CD8-positive, alpha-beta memory T cell (primary cell): ENCODE measurements at regions not wholly inside any gene's neighbourhood (a gene's known extent, or its start where the extent isn't known, plus 50 kb on each side); places are given as distances from the start of the nearest gene placed in this dataset.

ENCODE experiments used
- CTCF ChIA-PET: fragments of 350-600 bp; sonication (Branson Sonifier 250); formaldehyde crosslinking; loops from one replicate; lab custom pipeline; 2021; ENCODE audit warnings: antibody characterized with exemption; lab: Charles Lee
- POLR2A ChIA-PET: fragments of 350-600 bp; sonication (Branson Sonifier 250); formaldehyde crosslinking; loops from one replicate; lab custom pipeline; 2021; ENCODE audit warnings: antibody characterized with exemption; lab: Charles Lee
- DNase-seq, 5 donors: peaks; one replicate each; pipeline versions ENCODE4 v3.0.0 to v3.0.0-alpha.2; 2020 to 2022; ENCODE audit warnings: mixed read lengths in 1 of 5
- H3K27ac ChIP-seq: one replicate; pipeline ENCODE4 v1.7.0; 2013; ENCODE audit warnings: low read depth, mild to moderate bottlenecking, low read length, moderate library complexity
- H3K27me3 ChIP-seq: 2 replicates; pipeline ENCODE4 v1.7.0; 2013; ENCODE audit warnings: low read length, mild to moderate bottlenecking; ENCODE audit not compliant: insufficient read depth, poor library complexity, severe bottlenecking
- H3K36me3 ChIP-seq: 2 replicates; pipeline ENCODE4 v1.7.0; 2013; ENCODE audit warnings: mild to moderate bottlenecking, low read length, moderate library complexity; ENCODE audit not compliant: insufficient read depth
- H3K4me1 ChIP-seq: 2 replicates; pipeline ENCODE4 v1.7.0; 2013; ENCODE audit warnings: mild to moderate bottlenecking, low read length, moderate library complexity; ENCODE audit not compliant: insufficient read depth
- H3K4me3 ChIP-seq: 2 replicates; pipeline ENCODE4 v1.7.0; 2013; ENCODE audit warnings: mild to moderate bottlenecking, low read length
- H3K9me3 ChIP-seq: 2 replicates; pipeline ENCODE4 v1.7.0; 2013; ENCODE audit warnings: mild to moderate bottlenecking, low read length
- H3K27ac Mint-ChIP-seq, 8 donors: one replicate each; pipeline ENCODE4 v1.8.0; 2020 to 2021; ENCODE audit warnings: mixed read lengths in 8 of 8, mild to moderate bottlenecking in 6 of 8, inconsistent platforms in 3 of 8, moderate library complexity in 3 of 8
- H3K27me3 Mint-ChIP-seq, 2 donors: one replicate each; pipeline ENCODE4 v1.8.0; 2020 to 2021; ENCODE audit warnings: mixed read lengths in 2 of 2, mild to moderate bottlenecking in 1 of 2, moderate library complexity in 1 of 2
- H3K36me3 Mint-ChIP-seq, 3 donors: one replicate each; pipeline ENCODE4 v1.8.0; 2020 to 2021; ENCODE audit warnings: mixed read lengths in 3 of 3, inconsistent platforms in 1 of 3, mild to moderate bottlenecking in 1 of 3
- H3K4me1 Mint-ChIP-seq, 3 donors: one replicate each; pipeline ENCODE4 v1.8.0; 2020 to 2021; ENCODE audit warnings: mixed read lengths in 3 of 3, inconsistent platforms in 1 of 3, mild to moderate bottlenecking in 1 of 3
- H3K4me3 Mint-ChIP-seq, 7 donors: one replicate each; pipeline ENCODE4 v1.8.0; 2020 to 2021; ENCODE audit warnings: mixed read lengths in 7 of 7, mild to moderate bottlenecking in 6 of 7, moderate library complexity in 4 of 7, inconsistent platforms in 2 of 7
- H3K9me3 Mint-ChIP-seq, 5 donors: one replicate each; pipeline ENCODE4 v1.8.0; 2020 to 2022; ENCODE audit warnings: mixed read lengths in 5 of 5, mild to moderate bottlenecking in 3 of 5, moderate library complexity in 2 of 5, inconsistent platforms in 1 of 5

DNA sequence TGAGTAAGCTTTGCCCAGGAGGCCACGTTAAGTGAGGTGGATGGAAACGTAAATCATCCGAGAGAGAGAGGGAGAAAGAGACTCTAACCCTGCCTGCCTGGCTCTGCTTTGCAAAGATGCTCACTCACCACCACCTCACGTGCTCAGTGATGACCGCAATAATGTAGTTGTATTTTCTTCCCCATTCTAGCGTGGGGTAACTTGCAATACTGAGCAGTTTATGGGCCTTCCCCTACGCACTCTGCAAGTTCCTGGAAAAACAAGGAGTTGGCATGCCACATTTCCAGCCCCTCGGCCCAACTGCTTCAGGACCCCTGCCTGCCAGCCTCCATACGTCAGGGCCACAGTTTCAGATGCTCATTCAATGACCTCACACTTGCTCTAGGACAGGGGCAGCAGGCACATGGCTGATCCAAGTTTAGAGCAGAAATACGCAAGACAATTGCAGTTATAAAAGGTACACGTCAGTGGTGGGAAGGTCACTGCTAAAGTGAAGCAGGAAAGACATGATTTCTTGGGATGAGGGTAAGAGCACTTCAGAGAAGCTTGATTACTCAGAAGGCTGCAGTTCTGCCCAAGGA lies 112.5 kb upstream of the RAB4A start:
- ChIA-PET POLR2A (no interaction called here), CTCF (no interaction called here)
- H3K4me1 Mint-ChIP-seq, result peaks cover 15 to 25% (median 23%) of the 10 kb centered on the region in 3 donors
- no peak for DNase-seq
- peaks cover 0 to 4% of the 10 kb centered on the region in 2 donors for H3K27me3 Mint-ChIP-seq
- Histone ChIP-seq H3K9me3 (no peaks in the 10 kb centered on the region), H3K4me1 (peaks cover 16% of the 10 kb centered on the region), H3K27ac (no peak overlapping the region), H3K4me3 (no peak overlapping the region), H3K36me3 (no peaks in the 10 kb centered on the region), H3K27me3 (no peaks in the 10 kb centered on the region)
- H3K36me3 Mint-ChIP-seq, result no peaks in the 10 kb centered on the region
- H3K27ac Mint-ChIP-seq, result peak overlapping the region in 1 of 8 donors; percentile 17
- H3K4me3 Mint-ChIP-seq, result no peak overlapping the region
- no peaks in the 10 kb centered on the region for H3K9me3 Mint-ChIP-seq

DNA sequence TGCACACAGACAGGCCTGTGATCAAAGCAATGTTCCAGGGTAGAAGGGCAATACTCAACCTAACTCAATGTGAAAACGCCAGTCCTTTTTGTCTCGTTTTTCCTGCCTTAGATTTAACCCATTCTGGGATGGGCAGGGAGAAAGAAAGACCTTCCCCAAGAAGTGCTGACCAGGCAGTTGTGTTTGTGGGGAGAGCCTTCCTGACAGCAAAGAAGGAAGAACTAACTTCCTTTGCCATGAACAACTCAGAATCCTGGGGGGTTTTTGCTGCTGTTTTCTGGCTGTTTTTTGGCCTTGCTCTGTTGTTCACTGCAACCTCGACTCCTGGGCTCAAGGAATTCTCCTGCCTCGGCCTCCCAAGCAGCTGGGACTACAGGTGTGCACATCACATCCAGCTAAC lies 112.0 kb upstream of the RAB4A start:
- H3K4me1 Mint-ChIP-seq, result peaks cover 11 to 20% (median 19%) of the 10 kb centered on the region in 3 donors
- ChIA-PET CTCF (no interaction called here), POLR2A (no interaction called here)
- no peaks in the 10 kb centered on the region for H3K36me3 Mint-ChIP-seq
- Histone ChIP-seq H3K9me3 (no peaks in the 10 kb centered on the region), H3K4me1 (peaks cover 16% of the 10 kb centered on the region), H3K36me3 (no peaks in the 10 kb centered on the region), H3K27me3 (no peaks in the 10 kb centered on the region), H3K27ac (no peak overlapping the region), H3K4me3 (no peak overlapping the region)
- H3K27ac Mint-ChIP-seq, result no peak overlapping the region
- H3K27me3 Mint-ChIP-seq, result peaks cover 0 to 4% of the 10 kb centered on the region in 2 donors
- H3K4me3 Mint-ChIP-seq, result no peak overlapping the region
- no peaks in the 10 kb centered on the region for H3K9me3 Mint-ChIP-seq
- DNase-seq, result no peak

GRCh38 chr1:229159668-229160544 lies 111.0 kb upstream of the RAB4A start:
- no peaks in the 10 kb centered on the region for H3K36me3 ChIP-seq
- H3K4me1 Mint-ChIP-seq, result peaks cover 7 to 10% (median 9%) of the 10 kb centered on the region in 3 donors
- H3K4me3 Mint-ChIP-seq, result no peak overlapping the region
- ChIA-PET POLR2A (no interaction called here), CTCF (no interaction called here)
- no peaks in the 10 kb centered on the region for H3K36me3 Mint-ChIP-seq
- no peak overlapping the region for H3K27ac ChIP-seq
- peaks cover 9% of the 10 kb centered on the region for H3K4me1 ChIP-seq
- no peaks in the 10 kb centered on the region for H3K9me3 ChIP-seq
- no peaks in the 10 kb centered on the region for H3K27me3 ChIP-seq
- H3K27me3 Mint-ChIP-seq, result peaks cover 0 to 4% of the 10 kb centered on the region in 2 donors
- H3K4me3 ChIP-seq, result no peak overlapping the region
- DNase-seq, result no peak
- H3K9me3 Mint-ChIP-seq, result no peaks in the 10 kb centered on the region
- H3K27ac Mint-ChIP-seq, result no peak overlapping the region

DNA sequence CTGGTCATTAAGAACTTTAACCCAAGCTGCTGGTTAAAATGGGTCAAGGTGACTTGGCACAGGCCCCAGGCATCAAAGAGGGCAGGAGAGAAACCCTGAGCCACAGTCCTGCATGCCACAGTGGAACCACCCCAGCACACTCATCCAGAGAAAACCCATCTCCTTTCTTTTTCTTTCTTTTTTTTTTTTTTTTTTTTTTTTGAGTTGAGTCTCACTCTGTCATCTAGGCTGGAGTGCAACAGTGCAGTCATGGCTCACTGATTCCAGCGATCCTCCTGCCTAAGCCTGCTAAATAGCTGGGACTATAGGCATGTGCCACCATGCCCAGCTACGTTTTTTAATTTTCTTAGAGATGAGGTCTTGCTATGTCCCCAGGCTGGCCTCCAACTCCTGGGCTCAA lies 109.2 kb upstream of the RAB4A start:
- no peaks in the 10 kb centered on the region for H3K4me1 ChIP-seq
- H3K36me3 ChIP-seq, result no peaks in the 10 kb centered on the region
- H3K4me3 Mint-ChIP-seq, result no peak overlapping the region
- H3K27ac Mint-ChIP-seq, result peak overlapping the region in 2 of 8 donors; percentile 29 to 64
- H3K27ac ChIP-seq, result no peak overlapping the region
- ChIA-PET CTCF (no interaction called here), POLR2A (no interaction called here)
- DNase-seq, result no peak
- no peaks in the 10 kb centered on the region for H3K36me3 Mint-ChIP-seq
- no peaks in the 10 kb centered on the region for H3K9me3 ChIP-seq
- H3K9me3 Mint-ChIP-seq, result no peaks in the 10 kb centered on the region
- peaks cover 0 to under 1% (median 0%) of the 10 kb centered on the region in 3 donors for H3K4me1 Mint-ChIP-seq
- no peak overlapping the region for H3K4me3 ChIP-seq
- H3K27me3 ChIP-seq, result no peaks in the 10 kb centered on the region
- H3K27me3 Mint-ChIP-seq, result peaks cover 0 to 9% of the 10 kb centered on the region in 2 donors

GRCh38 chr1:229162825-229163515 lies 107.9 kb upstream of the RAB4A start:
- H3K27ac ChIP-seq, result no peak overlapping the region
- DNase-seq, result no peak
- peaks cover 0 to 6% of the 10 kb centered on the region in 2 donors for H3K27me3 Mint-ChIP-seq
- H3K4me3 ChIP-seq, result no peak overlapping the region
- H3K4me3 Mint-ChIP-seq, result no peak overlapping the region
- H3K36me3 ChIP-seq, result no peaks in the 10 kb centered on the region
- H3K9me3 ChIP-seq, result no peaks in the 10 kb centered on the region
- no peaks in the 10 kb centered on the region for H3K9me3 Mint-ChIP-seq
- H3K4me1 Mint-ChIP-seq, result no peaks in the 10 kb centered on the region
- H3K36me3 Mint-ChIP-seq, result no peaks in the 10 kb centered on the region
- no peak overlapping the region for H3K27ac Mint-ChIP-seq
- ChIA-PET CTCF (no interaction called here), POLR2A (no interaction called here)
- no peaks in the 10 kb centered on the region for H3K4me1 ChIP-seq
- no peaks in the 10 kb centered on the region for H3K27me3 ChIP-seq

- Mint-ChIP-seq H3K27ac (peak overlapping the region in 2 of 8 donors; percentile 3 to 36), H3K4me1 (no peaks in the 10 kb centered on the region), H3K36me3 (no peaks in the 10 kb centered on the region), H3K9me3 (no peaks in the 10 kb centered on the region), H3K27me3 (peaks cover 0 to 6% of the 10 kb centered on the region in 2 donors), H3K4me3 (no peak overlapping the region)
- POLR2A ChIA-PET, result no interaction called here
- CTCF ChIA-PET, result no interaction called here
- no peaks in the 10 kb centered on the region for H3K9me3 ChIP-seq
- no peaks in the 10 kb centered on the region for H3K36me3 ChIP-seq
- H3K27me3 ChIP-seq, result no peaks in the 10 kb centered on the region
- no peak overlapping the region for H3K4me3 ChIP-seq
- DNase-seq, result no peak
- H3K4me1 ChIP-seq, result no peaks in the 10 kb centered on the region
- H3K27ac ChIP-seq, result no peak overlapping the region
Observed at GRCh38 chr1:229164348-229164747, 106.6 kb upstream of the RAB4A start.

DNA sequence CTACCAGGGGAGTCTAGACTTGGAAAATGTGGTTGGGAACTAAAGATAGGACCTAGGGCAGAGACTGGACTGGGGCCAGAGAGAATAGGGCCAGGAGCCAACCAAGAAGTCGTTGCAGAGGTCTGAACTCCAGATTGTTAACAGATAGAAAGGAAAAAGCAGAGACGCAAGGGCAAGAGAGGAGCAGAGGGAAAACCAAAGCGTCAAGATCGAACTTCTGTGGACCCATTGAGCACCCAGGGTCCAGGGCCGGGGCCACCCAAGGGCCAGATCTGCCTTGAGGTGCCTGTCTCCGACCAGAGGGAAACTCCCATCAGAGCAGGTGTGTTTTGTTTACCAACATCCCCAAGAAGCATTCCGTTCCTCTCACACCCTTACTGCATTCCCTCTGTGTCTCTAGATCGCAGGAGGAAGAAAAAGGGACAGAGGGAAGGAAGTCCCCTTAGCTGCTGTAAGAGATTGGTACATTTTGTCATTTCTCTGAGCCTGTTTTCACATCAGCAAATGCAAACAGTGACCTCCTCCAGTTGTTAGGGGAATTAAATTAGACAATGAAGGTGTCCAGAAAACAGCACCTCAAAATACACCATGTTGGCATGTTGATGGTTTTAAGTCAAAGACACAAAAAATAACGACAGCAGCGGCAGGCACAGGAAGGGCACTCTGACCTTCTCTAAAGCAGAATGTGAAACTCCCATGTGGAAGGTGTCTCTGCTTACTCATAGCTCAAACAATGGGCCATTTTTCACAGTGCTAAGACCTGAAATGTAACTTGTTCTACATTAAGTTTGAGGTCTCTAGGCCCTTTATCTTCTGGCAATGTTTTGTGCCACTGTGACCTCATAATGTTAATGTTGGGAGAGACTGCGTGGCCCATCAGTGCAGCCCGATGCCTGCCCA lies 105.8 kb upstream of the RAB4A start:
- Histone ChIP-seq H3K36me3 (no peaks in the 10 kb centered on the region), H3K27ac (no peak overlapping the region), H3K4me1 (no peaks in the 10 kb centered on the region), H3K9me3 (no peaks in the 10 kb centered on the region), H3K27me3 (no peaks in the 10 kb centered on the region), H3K4me3 (no peak overlapping the region)
- no peaks in the 10 kb centered on the region for H3K4me1 Mint-ChIP-seq
- ChIA-PET CTCF (no interaction called here), POLR2A (no interaction called here)
- no peak overlapping the region for H3K4me3 Mint-ChIP-seq
- peaks cover 0 to 8% of the 10 kb centered on the region in 2 donors for H3K27me3 Mint-ChIP-seq
- no peak for DNase-seq
- no peaks in the 10 kb centered on the region for H3K36me3 Mint-ChIP-seq
- H3K9me3 Mint-ChIP-seq, result no peaks in the 10 kb centered on the region
- no peak overlapping the region for H3K27ac Mint-ChIP-seq
